GM21786 (cell line): ENCODE measurements at regions not wholly inside any gene's neighbourhood (a gene's known extent, or its start where the extent isn't known, plus 50 kb on each side); places are given as distances from the start of the nearest gene placed in this dataset.
"Not testable (repeated sequence)": the region's sequence is repeated elsewhere in the genome, so short reads cannot be mapped to it uniquely, and the experiment has no call there.

Source experiments
- ATAC-seq: cut with Tn5 transposase; IDR thresholded peaks from one replicate; pipeline ENCODE4 v1.9.1; 2021; ENCODE audit not compliant: unreplicated experiment

DNA sequence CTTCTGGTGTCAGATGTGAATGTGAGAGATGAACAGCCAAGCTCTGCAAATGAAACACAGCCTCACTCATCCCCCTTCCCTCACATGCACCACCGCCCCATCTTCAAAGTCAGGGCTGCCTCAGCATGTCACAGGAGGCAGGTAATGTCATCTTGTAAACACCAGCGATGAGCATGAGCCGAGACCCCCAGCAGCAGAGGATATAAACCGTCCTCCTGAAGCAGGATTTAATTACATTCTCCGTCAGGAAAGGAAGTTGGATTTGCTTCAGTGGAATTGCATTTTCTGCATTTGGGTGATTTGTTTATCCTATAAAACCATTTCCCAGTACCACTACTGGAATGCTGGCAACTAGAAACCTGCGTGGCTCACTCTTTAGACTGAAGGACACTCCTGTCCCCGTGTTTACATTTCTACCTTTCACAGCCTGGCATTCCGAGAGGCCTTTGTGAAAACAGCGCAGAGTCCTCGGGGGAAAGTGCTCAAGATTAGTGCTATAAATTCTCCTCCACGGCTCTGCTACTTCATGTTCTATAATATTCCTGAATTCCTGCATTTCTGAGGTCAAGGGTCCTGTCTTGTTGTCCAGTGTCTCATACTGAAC, 619.2 kb downstream of the IRS1 start:
- ATAC-seq = no peak

- ATAC-seq = no peak
These were observed 620.6 kb downstream of the IRS1 start for GRCh38 chr2:226179010-226179409.

DNA sequence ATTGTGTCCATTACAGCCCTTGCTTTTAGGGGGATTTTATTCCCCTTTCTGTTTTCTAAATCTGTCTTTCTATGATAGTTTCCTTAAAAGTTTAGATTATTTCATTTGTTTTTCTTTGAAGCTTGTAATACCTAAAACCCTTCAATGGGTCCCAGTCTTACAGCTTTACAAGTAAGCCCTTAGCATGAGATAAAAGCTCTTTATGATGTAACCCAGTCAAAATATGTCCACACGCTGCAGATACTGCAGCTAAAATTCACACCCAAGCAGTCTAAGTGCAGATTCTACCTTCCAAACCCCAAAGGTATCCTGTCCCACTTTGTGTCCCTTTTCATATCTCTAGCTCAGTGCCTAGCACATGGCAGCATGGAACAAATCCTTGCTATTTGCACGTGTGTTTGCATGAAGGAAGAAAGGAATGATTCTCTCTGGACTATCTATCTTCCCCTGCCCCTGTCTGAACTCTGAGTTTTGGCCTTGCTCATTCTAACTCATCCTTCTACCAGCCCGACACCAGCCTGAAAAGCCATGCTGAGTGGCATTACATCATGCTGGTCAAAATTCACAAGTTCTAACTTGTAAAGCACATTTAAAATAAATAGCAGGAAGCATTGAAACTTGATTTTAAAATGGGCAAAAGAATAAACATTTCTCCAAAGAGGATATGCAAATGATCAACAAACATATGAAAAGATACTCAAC, 623.2 kb downstream of the IRS1 start:
- ATAC-seq = no peak

DNA sequence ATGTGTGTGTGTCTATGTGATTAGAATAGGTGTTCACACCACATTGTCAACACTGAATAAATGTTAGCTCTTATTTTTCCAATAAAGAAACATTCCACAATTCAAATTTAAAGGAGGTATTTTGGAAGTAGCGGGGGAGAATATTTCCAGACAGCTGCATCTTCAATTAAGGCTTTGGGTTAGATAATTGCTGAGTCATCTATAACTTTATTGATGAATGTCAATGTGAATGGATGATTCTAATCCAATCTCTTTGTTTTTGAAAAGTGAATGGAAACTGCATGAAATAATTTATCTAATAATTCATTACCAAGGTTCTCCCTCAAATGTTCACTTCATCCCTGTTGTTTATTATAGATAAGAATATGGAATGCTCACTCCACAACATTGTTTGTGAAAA, 625.2 kb downstream of the IRS1 start:
- no peak for ATAC-seq

DNA sequence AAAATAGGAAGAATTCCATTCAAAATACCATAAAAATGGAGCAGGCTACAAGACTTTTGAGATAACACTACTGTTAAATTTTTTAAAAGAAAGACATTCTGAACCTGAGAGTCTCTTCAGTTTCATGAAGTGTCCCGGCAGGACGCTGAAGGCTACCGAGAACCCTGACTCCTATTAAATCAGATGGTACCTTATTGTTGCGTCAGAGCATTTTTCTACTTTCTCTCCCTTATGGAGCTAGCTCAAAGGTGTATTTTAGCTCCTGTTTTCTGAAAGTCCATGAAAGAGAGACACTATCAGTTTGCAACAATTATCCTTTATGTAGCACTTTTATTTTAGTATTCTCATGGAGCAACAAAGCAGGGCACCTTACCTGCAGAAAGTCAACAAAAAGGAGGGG, 626.7 kb downstream of the IRS1 start:
- ATAC-seq = no peak

GRCh38 chr2:226172309-226172708, 627.3 kb downstream of the IRS1 start:
- no peak for ATAC-seq

DNA sequence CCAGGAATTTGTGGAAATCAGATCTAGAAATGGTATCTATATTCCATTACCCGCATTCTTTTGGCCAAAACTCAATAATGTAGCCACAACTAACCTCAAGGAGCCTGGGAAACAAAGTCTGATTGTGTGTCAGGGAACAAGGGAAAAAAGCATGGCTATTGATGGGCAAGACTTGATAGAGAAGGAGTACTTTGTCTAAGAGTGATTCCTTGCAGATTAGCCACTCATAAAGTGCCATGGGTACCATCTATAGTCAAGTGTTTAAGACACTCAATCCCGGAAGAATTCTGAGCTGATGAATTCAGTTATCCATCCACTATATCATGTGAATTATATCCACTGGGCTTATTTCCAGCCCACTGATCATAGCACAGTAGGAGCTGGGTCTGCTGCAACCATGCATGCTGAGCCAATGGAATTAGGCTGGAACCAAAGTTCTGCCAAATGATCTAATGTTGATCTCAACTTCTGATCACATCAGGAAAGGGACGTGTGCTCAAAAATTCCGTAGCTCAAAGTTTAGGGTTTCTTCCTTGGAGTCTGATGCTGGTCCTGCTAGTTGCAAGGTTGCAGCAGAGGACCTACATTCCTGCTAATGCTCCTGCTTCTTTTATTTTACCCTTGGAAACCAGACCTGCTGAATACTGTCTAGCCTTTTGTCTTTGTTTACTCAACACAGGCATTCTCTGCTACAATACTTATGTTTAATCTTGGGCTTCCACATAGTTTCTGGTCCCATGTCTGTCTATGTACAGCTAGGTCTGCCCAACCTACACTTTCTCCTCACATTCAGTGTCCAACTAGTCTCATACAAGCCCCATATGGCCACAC, 629.7 kb downstream of the IRS1 start:
- no peak for ATAC-seq

- ATAC-seq = no peak
These were observed 631.0 kb downstream of the IRS1 start for GRCh38 chr2:226168496-226169160.

GRCh38 chr2:226164512-226164911, 635.1 kb downstream of the IRS1 start:
- no peak for ATAC-seq

DNA sequence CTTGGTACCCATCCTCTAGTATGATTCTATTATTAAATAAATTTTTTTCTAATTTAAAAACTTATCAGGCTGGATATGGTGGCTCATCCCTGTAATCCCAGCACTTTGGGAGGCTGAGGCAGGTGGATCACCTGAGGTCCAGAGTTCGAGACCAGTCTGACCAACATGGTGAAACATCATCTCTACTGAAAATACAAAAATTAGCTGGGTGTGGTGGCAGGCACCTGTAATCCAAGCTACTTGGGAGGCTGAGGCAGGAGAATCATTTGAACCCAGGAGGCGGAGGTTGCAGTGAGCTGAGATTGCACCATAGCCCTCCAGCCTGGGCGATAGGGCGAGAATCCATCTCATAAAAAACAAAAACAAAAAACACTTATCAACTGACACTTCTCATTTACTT, 639.0 kb downstream of the IRS1 start:
- not testable (repeated sequence) for ATAC-seq

- no peak for ATAC-seq
These were observed 639.6 kb downstream of the IRS1 start for GRCh38 chr2:226159875-226160479.

GRCh38 chr2:226158940-226159339, 640.7 kb downstream of the IRS1 start:
- no peak for ATAC-seq

DNA sequence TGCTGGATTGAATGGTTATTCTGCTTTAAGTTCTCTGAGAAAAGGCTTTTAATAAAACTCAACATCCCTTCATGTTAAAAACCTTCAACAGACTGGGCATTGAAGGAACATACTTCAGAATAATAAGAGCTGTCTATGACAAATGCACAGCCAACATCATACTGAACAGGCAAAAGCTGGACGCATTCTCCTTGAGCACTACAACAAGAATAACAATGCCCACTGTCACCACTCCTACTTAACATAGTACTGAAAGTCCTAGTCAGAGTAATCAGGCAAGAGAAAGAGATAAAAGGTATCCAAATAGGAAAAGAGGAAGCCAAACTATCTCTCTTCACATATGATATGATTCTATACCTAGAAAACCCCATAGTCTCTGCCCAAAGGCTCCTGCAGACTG, 641.4 kb downstream of the IRS1 start:
- ATAC-seq = no peak

- ATAC-seq = no peak
These were observed 644.3 kb downstream of the IRS1 start for GRCh38 chr2:226155093-226155875.

DNA sequence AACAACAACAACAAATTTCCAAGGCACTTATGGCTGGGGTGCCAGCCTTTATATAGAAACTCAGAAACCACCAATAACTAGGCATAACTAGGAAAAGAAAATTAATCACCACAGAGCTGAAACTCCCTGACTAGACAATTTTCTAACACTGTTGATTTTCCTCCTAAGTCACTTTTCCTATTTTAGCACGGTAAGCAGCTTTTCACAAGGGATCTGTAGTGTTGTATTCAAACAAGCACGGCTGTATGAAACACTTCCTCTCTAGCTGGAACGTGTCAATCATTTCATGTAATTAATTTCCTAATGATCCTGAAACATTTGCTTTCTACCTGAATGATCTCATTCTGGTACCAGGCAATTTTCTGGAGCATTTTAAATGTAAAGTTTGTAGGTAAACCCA, 645.0 kb downstream of the IRS1 start:
- no peak for ATAC-seq

GRCh38 chr2:226153553-226153952, 646.1 kb downstream of the IRS1 start:
- no peak for ATAC-seq

DNA sequence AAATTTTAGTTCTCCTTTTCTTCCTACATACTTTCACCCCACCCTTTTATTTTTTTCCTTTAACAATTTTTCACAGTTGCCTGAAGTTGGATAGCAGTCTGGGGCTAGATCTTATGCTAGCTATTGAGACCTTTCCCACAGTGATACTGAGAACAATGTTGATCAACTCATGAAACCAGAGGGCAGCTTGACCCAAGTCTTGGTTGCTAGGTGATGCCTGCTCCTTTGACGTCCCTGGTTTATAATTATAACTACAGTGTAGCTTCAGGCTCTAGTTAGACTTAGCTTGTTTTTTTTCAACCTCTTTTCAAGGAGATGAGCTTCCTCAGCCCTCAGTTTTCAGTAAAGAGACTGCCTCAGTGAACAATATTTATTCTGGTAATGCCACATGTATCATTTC, 648.5 kb downstream of the IRS1 start:
- no peak for ATAC-seq

- no peak for ATAC-seq
These were observed 656.5 kb downstream of the IRS1 start for GRCh38 chr2:226143091-226143490.

GRCh38 chr2:226142463-226142862, 657.2 kb downstream of the IRS1 start:
- ATAC-seq = no peak

DNA sequence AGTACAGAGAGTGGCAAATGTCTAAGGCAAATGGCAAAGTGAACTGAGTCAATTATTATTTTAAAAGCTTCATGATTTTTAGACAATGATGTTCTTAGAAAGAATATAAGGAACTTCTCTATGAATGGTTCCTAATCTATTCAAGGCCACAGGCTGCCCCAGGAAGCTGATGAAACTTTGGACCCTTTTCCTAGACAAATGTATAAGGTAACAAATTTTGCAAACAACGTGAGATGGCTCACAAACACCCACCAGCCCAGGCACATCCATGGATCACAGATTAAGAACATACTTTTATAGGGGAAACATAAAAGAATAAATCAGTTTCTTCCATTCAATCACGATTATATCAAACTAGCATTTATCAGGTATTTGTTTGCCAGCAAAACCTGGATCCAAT, 659.0 kb downstream of the IRS1 start:
- ATAC-seq = no peak
